ENCODE measurements at regions not wholly inside any gene's neighbourhood (a gene's known extent, or its start where the extent isn't known, plus 50 kb on each side); places are given as distances from the start of the nearest gene placed in this dataset.

DNA sequence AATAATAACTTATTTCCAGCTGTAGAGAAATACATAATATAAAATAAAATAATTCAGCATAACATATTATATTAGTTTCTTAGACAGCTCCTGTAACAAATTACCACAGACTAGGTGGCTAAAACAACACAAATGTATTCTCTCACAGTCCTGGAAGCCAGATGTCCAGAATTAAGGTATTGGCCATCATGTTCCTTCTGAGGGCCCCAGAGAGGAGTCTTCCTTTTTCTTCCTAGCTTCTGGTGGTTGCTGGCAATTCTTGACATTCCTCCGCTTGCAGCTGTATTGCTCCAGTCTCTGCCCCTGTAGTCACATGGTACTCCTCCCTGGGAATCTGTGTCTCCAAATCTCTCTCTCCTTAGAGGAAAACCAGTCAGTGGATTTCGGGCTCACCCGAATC, 146.8 kb downstream of the RBM43 start:
- Histone ChIP-seq H3K4me1 (ENCODE audit: control insufficient read depth in 5 of 5, insufficient read depth in 5 of 5, low read length in 5 of 5) (no peaks in the 10 kb centered on the region), H3K27ac (ENCODE audit: low read depth, low read length) (no peak overlapping the region), H3K4me3 (ENCODE audit: low read depth in 1 of 5, low read length in 5 of 5) (no peak overlapping the region), H3K9ac (ENCODE audit: low read length in 5 of 5) (no peak overlapping the region), H3K27me3 (ENCODE audit: control insufficient read depth in 5 of 5, insufficient read depth in 4 of 5, low read length in 5 of 5) (no peaks in the 10 kb centered on the region), H3K36me3 (ENCODE audit: control insufficient read depth in 5 of 5, insufficient read depth in 5 of 5, low read length in 5 of 5) (no peaks in the 10 kb centered on the region), H3K9me3 (ENCODE audit: control insufficient read depth in 5 of 5, low read length in 5 of 5) (peaks cover 2 to 14% (median 5%) of the 10 kb centered on the region in 5 donors)

DNA sequence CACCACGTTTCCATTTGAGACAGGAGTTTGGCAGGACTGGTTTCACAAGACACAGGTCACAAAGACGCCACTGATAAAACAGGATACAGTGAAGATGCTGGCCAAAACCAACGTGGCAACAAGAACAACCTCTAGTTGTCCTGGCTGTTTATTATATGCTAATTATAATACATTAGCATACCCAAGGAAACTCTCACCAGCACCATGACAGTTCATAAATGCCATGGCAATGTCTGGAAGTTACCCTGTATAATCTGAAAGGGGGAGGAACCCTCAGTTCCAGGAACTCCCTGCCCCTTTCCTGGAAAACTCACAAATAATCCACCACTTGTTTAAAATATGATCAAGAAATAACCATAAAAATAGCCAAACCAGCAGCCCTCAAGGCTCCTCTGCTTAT, 148.3 kb downstream of the RBM43 start:
- Histone ChIP-seq H3K27ac (ENCODE audit: low read depth, low read length) (no peak overlapping the region), H3K9ac (ENCODE audit: low read length in 5 of 5) (no peak overlapping the region)

DNA sequence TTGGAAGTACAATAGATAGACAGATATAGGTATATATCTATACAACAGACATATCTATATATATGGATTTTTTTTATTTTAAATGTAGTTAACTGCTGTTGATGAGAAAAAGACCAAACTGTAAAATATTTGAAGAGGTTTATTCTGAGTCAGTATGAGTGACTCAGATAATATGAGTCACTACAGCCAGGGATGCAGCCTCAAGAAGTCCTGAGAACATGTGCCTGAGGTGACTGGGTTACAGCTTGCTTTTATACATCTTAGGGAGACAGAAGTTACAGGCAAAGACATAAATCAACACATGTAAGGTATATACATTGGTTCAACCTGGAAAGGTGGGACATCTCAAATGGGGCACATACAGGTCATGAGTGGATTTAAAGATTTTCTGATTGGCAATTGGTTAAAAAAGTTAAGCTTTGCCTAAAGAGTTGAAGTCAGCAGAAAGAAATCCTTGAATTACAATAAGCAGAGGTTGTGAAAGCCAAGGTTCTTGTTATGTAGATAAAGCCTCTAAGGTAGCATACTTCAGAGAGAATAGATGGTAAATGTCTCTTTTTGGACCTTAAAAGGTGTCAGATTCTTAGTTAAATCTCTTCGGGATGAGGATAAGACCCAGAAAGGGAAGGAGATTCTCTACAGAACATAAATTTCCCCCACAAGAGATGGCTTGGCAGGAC, 149.9 kb downstream of the RBM43 start:
- Histone ChIP-seq H3K4me3 (ENCODE audit: low read depth in 1 of 5, low read length in 5 of 5) (no peak overlapping the region), H3K36me3 (ENCODE audit: control insufficient read depth in 5 of 5, insufficient read depth in 5 of 5, low read length in 5 of 5) (no peaks in the 10 kb centered on the region)

More for the DNA sequence above, 148.3 kb downstream of the RBM43 start:
- H3K36me3 ChIP-seq (ENCODE audit: control insufficient read depth in 5 of 5, insufficient read depth in 5 of 5, low read length in 5 of 5), result no peaks in the 10 kb centered on the region
- H3K9me3 ChIP-seq (ENCODE audit: control insufficient read depth in 5 of 5, low read length in 5 of 5), result peaks cover 0 to 13% (median 6%) of the 10 kb centered on the region in 5 donors
- H3K4me1 ChIP-seq (ENCODE audit: control insufficient read depth in 5 of 5, insufficient read depth in 5 of 5, low read length in 5 of 5), result no peaks in the 10 kb centered on the region
- no peak overlapping the region for H3K4me3 ChIP-seq (ENCODE audit: low read depth in 1 of 5, low read length in 5 of 5)
- H3K27me3 ChIP-seq (ENCODE audit: control insufficient read depth in 5 of 5, insufficient read depth in 4 of 5, low read length in 5 of 5), result no peaks in the 10 kb centered on the region

DNA sequence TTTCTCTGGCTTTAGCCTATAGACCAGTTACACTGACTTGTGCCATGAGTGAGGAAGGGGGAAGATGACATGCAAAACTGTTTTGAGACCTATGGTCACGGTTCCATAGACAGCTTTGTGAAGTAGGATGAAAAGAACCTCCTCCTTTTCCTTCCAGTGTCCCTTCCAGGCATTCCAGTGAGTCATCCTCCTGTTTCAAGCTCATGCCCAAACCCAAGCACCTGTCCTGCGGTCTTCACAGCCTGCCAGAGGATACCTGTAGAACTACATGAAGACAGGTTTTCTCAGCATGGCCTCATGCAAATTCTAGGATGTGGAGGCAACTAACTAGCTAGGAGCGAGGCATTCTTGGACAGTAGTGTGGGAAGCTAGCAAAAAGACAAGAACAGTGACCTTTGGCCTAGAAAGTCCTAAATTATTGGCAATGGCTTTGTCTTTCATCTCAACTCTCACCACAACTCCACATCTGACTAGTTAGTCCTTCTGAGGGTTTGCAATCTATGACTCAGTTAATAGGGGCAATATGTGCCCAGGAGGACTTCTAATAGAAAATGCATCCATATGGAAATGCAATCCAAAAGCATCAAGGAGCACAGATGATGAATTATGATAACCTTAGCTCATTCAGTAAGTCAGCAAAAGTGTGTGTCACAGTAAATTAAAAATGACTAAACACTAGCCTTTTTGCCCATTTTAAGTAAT, 154.7 kb downstream of the RBM43 start:
- Histone ChIP-seq H3K4me3 (ENCODE audit: low read depth in 1 of 5, low read length in 5 of 5) (no peak overlapping the region), H3K9me3 (ENCODE audit: control insufficient read depth in 5 of 5, low read length in 5 of 5) (peaks cover 2 to 10% (median 5%) of the 10 kb centered on the region in 5 donors), H3K27me3 (ENCODE audit: control insufficient read depth in 5 of 5, insufficient read depth in 4 of 5, low read length in 5 of 5) (no peaks in the 10 kb centered on the region), H3K27ac (ENCODE audit: low read depth, low read length) (no peak overlapping the region), H3K4me1 (ENCODE audit: control insufficient read depth in 5 of 5, insufficient read depth in 5 of 5, low read length in 5 of 5) (no peaks in the 10 kb centered on the region), H3K9ac (ENCODE audit: low read length in 5 of 5) (no peak overlapping the region), H3K36me3 (ENCODE audit: control insufficient read depth in 5 of 5, insufficient read depth in 5 of 5, low read length in 5 of 5) (no peaks in the 10 kb centered on the region)

More for the DNA sequence above, 149.9 kb downstream of the RBM43 start:
- Histone ChIP-seq H3K9me3 (ENCODE audit: control insufficient read depth in 5 of 5, low read length in 5 of 5) (peaks cover 2 to 6% (median 3%) of the 10 kb centered on the region in 5 donors), H3K4me1 (ENCODE audit: control insufficient read depth in 5 of 5, insufficient read depth in 5 of 5, low read length in 5 of 5) (no peaks in the 10 kb centered on the region), H3K9ac (ENCODE audit: low read length in 5 of 5) (no peak overlapping the region), H3K27me3 (ENCODE audit: control insufficient read depth in 5 of 5, insufficient read depth in 4 of 5, low read length in 5 of 5) (no peaks in the 10 kb centered on the region), H3K27ac (ENCODE audit: low read depth, low read length) (no peak overlapping the region)

DNA sequence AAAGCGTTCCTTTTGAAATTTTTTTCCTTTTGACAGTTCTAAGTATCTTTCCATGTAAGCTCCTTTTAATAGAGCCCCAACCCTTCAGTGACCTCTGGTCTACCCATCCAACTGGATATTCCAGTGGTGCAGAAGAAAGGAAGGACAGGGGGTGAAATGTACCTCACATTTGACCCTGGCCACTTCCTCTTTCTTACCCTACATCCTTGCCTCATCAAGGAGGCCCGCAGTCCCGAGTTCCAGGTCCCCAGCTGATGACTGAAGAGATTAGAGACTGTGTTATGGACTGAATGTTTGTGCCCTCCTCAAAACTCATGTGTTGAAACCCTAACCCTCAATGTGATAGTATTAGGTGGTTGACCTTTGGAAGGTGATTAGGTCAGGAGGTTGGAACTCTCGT, 158.1 kb downstream of the RBM43 start:
- Histone ChIP-seq H3K9me3 (ENCODE audit: control insufficient read depth in 5 of 5, low read length in 5 of 5) (peaks cover 2 to 10% (median 5%) of the 10 kb centered on the region in 5 donors), H3K36me3 (ENCODE audit: control insufficient read depth in 5 of 5, insufficient read depth in 5 of 5, low read length in 5 of 5) (no peaks in the 10 kb centered on the region), H3K4me1 (ENCODE audit: control insufficient read depth in 5 of 5, insufficient read depth in 5 of 5, low read length in 5 of 5) (no peaks in the 10 kb centered on the region), H3K27ac (ENCODE audit: low read depth, low read length) (no peak overlapping the region), H3K4me3 (ENCODE audit: low read depth in 1 of 5, low read length in 5 of 5) (no peak overlapping the region), H3K27me3 (ENCODE audit: control insufficient read depth in 5 of 5, insufficient read depth in 4 of 5, low read length in 5 of 5) (no peaks in the 10 kb centered on the region), H3K9ac (ENCODE audit: low read length in 5 of 5) (no peak overlapping the region)

DNA sequence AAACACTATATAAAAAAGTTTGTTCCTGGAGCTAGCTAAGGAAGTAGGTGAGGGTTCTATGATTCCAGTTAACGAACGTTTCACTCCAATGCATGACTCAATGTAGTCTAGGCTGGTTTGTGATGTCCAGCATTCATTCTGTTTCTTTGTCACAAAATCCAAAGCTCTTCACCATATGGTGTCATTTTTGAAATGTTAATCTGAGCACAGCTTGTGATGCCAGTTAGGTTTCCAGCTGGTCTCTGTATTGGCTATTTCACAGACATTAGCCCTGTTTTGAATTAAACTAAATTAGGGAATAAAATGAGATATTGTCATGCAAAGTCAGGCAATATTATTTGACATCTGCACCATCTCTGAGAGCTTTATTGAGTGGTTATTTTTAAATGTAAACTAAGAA, 159.4 kb downstream of the RBM43 start:
- Histone ChIP-seq H3K27me3 (ENCODE audit: control insufficient read depth in 5 of 5, insufficient read depth in 4 of 5, low read length in 5 of 5) (no peaks in the 10 kb centered on the region), H3K4me3 (ENCODE audit: low read depth in 1 of 5, low read length in 5 of 5) (no peak overlapping the region), H3K4me1 (ENCODE audit: control insufficient read depth in 5 of 5, insufficient read depth in 5 of 5, low read length in 5 of 5) (no peaks in the 10 kb centered on the region), H3K27ac (ENCODE audit: low read depth, low read length) (no peak overlapping the region), H3K9ac (ENCODE audit: low read length in 5 of 5) (no peak overlapping the region), H3K9me3 (ENCODE audit: control insufficient read depth in 5 of 5, low read length in 5 of 5) (peaks cover 0 to 6% (median 0%) of the 10 kb centered on the region in 5 donors), H3K36me3 (ENCODE audit: control insufficient read depth in 5 of 5, insufficient read depth in 5 of 5, low read length in 5 of 5) (no peaks in the 10 kb centered on the region)

DNA sequence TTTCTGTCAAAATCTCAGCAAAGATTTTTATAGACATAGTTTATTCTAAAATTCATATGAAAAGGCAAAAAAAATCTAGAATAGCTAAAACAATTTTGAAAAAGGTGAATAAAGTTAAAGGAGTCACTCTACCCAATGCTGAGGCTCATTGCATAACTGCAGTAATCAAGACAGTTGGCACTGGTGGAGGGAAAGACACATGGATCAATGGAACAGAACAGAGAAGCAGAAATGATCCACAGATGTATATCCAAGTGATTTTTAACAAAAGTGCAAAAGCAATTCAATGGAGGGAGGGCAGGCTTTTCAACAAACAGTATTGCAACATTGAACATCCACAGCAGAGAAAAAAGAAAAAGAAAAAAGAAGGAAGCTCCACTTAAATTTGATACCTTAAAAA, 162.8 kb downstream of the RBM43 start:
- Histone ChIP-seq H3K4me1 (ENCODE audit: control insufficient read depth in 5 of 5, insufficient read depth in 5 of 5, low read length in 5 of 5) (no peaks in the 10 kb centered on the region), H3K36me3 (ENCODE audit: control insufficient read depth in 5 of 5, insufficient read depth in 5 of 5, low read length in 5 of 5) (no peaks in the 10 kb centered on the region), H3K4me3 (ENCODE audit: low read depth in 1 of 5, low read length in 5 of 5) (no peak overlapping the region), H3K27ac (ENCODE audit: low read depth, low read length) (no peak overlapping the region), H3K9ac (ENCODE audit: low read length in 5 of 5) (no peak overlapping the region), H3K27me3 (ENCODE audit: control insufficient read depth in 5 of 5, insufficient read depth in 4 of 5, low read length in 5 of 5) (no peaks in the 10 kb centered on the region), H3K9me3 (ENCODE audit: control insufficient read depth in 5 of 5, low read length in 5 of 5) (peaks cover 0 to 2% (median 0%) of the 10 kb centered on the region in 5 donors)

DNA sequence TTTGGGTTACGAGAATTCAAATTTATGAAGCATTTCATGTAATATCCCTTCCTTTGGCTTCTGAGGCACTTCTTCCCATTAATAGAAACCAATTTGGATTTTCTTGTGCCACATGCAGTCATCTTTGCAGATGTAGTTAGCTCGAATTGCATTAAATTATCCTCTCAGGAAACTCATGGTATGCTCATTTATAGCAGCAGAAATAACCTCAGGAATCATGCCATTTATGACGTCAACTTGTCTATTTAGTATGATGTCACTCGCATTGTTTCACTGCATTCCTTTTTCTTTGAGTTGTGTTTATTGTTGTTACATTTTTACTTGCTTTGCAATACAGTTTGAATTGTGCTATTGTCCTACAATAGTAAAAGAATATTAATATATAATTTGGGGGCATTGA, 163.8 kb downstream of the RBM43 start:
- Histone ChIP-seq H3K9me3 (ENCODE audit: control insufficient read depth in 5 of 5, low read length in 5 of 5) (no peaks in the 10 kb centered on the region), H3K4me3 (ENCODE audit: low read depth in 1 of 5, low read length in 5 of 5) (no peak overlapping the region), H3K4me1 (ENCODE audit: control insufficient read depth in 5 of 5, insufficient read depth in 5 of 5, low read length in 5 of 5) (no peaks in the 10 kb centered on the region), H3K36me3 (ENCODE audit: control insufficient read depth in 5 of 5, insufficient read depth in 5 of 5, low read length in 5 of 5) (no peaks in the 10 kb centered on the region), H3K27me3 (ENCODE audit: control insufficient read depth in 5 of 5, insufficient read depth in 4 of 5, low read length in 5 of 5) (no peaks in the 10 kb centered on the region), H3K9ac (ENCODE audit: low read length in 5 of 5) (no peak overlapping the region), H3K27ac (ENCODE audit: low read depth, low read length) (no peak overlapping the region)

DNA sequence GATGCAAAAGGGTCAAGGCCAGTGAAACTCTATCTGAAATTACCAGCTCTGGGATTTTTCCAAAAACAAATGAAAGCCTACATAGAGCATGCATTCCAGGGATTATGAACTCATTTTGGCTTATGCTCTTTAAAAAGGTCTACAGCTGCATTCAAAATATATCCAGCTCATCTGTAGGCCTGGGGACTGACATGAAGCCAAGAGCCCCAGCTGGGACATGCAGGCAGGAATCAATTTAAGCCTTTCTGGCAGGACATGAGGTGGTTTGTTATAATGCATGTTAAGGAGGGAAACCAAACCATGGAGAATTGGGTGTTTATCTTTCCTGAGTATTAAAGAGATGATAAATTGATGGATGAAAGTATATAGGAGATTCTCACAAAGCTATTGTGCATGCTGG, 164.5 kb downstream of the RBM43 start:
- Histone ChIP-seq H3K27me3 (ENCODE audit: control insufficient read depth in 5 of 5, insufficient read depth in 4 of 5, low read length in 5 of 5) (no peaks in the 10 kb centered on the region), H3K27ac (ENCODE audit: low read depth, low read length) (no peak overlapping the region), H3K4me1 (ENCODE audit: control insufficient read depth in 5 of 5, insufficient read depth in 5 of 5, low read length in 5 of 5) (no peaks in the 10 kb centered on the region), H3K4me3 (ENCODE audit: low read depth in 1 of 5, low read length in 5 of 5) (no peak overlapping the region), H3K36me3 (ENCODE audit: control insufficient read depth in 5 of 5, insufficient read depth in 5 of 5, low read length in 5 of 5) (no peaks in the 10 kb centered on the region), H3K9me3 (ENCODE audit: control insufficient read depth in 5 of 5, low read length in 5 of 5) (no peaks in the 10 kb centered on the region), H3K9ac (ENCODE audit: low read length in 5 of 5) (no peak overlapping the region)

DNA sequence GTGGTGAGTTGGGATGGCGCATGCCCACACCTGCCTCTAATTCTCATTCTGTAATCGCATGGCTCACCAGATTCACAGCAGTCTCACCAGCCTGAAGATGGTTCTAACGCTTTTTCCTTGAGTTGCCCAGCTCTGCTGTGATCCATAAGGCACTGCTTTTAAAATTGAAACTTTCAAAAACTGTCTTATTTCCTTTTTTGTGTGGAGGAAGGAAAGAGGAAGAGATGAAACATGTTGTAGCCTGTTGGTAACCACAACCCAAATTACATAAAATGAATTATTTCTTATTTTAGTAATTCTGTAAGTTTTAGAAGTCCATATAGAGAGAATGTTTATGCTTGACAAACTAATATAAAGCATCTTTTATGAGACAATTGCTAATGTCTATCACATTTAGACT, 165.4 kb downstream of the RBM43 start:
- no peaks in the 10 kb centered on the region for H3K36me3 ChIP-seq (ENCODE audit: control insufficient read depth in 5 of 5, insufficient read depth in 5 of 5, low read length in 5 of 5)
- no peaks in the 10 kb centered on the region for H3K27me3 ChIP-seq (ENCODE audit: control insufficient read depth in 5 of 5, insufficient read depth in 4 of 5, low read length in 5 of 5)

More for the DNA sequence above, 165.4 kb downstream of the RBM43 start:
- H3K27ac ChIP-seq (ENCODE audit: low read depth, low read length), result no peak overlapping the region
- H3K9ac ChIP-seq (ENCODE audit: low read length in 5 of 5), result no peak overlapping the region
- no peaks in the 10 kb centered on the region for H3K9me3 ChIP-seq (ENCODE audit: control insufficient read depth in 5 of 5, low read length in 5 of 5)
- H3K4me3 ChIP-seq (ENCODE audit: low read depth in 1 of 5, low read length in 5 of 5), result no peak overlapping the region
- no peaks in the 10 kb centered on the region for H3K4me1 ChIP-seq (ENCODE audit: control insufficient read depth in 5 of 5, insufficient read depth in 5 of 5, low read length in 5 of 5)
